ENCODE measurements at regions not wholly inside any gene's neighbourhood (a gene's known extent, or its start where the extent isn't known, plus 50 kb on each side); places are given as distances from the start of the nearest gene placed in this dataset.

- H3K4me3 ChIP-seq (ENCODE audit: insufficient read depth, low read depth, low read length): no peak overlapping the region
- H4K20me1 ChIP-seq (ENCODE audit: insufficient read depth, low read length): no peaks in the 10 kb centered on the region
- no peak overlapping the region for H3K56ac ChIP-seq (ENCODE audit: extremely low read depth, insufficient read depth, low read length)
- WGBS, 2 experiments (ENCODE audit: extremely low coverage in 2 of 2, insufficient read length in 1 of 2): no CpG with 5 or more reads among the region's 1 CpG
- ChIA-PET POLR2A (ENCODE audit: unreplicated experiment) (no interaction called here), CTCF (no interaction called here)
- H2AFZ ChIP-seq (replicated peaks; ENCODE audit: low read length, poor library complexity): no peak overlapping the region
- intact Hi-C loops (cut with micrococcal nuclease): no loop called here
- no peaks in the 10 kb centered on the region for H3K27me3 ChIP-seq (ENCODE audit: control insufficient read depth, insufficient read depth, low read length)
- H2BK5ac ChIP-seq (ENCODE audit: low read depth, low read length, poor library complexity, severe bottlenecking): no peak overlapping the region
- no peak overlapping the region for H4K5ac ChIP-seq (ENCODE audit: low read depth, low read length)
- H3K27ac ChIP-seq (ENCODE audit: insufficient read depth, low read length): no peak overlapping the region
- no peak overlapping the region for H2BK15ac ChIP-seq (ENCODE audit: low read depth, low read length)
- no TSS peak for BruUV-seq (replicated peaks)
- no peak for ATAC-seq (ENCODE audit: low read depth)
- H3K79me1 ChIP-seq (ENCODE audit: low read depth in 1 of 2, low read length in 2 of 2): no peaks in the 10 kb centered on the region
- no peak overlapping the region for H3K23ac ChIP-seq (ENCODE audit: low read depth, low read length)
- no peak overlapping the region for H2AK5ac ChIP-seq (ENCODE audit: low read depth, low read length)
- H3K36me3 ChIP-seq (ENCODE audit: control insufficient read depth, insufficient read depth, low read length): no peaks in the 10 kb centered on the region
- in situ Hi-C loops (cut with MboI; ENCODE audit: low sequenced_read_pairs): no loop called here
- H2AK9ac ChIP-seq (replicated peaks; ENCODE audit: low read depth, low read length, poor library complexity): no peak overlapping the region
- H3K4me2 ChIP-seq (ENCODE audit: low read depth, low read length): no peak overlapping the region
- no peak overlapping the region for H3K18ac ChIP-seq (ENCODE audit: low read depth, low read length)
- TF ChIP-seq FOS (IDR thresholded peaks at IDR 0.05; ENCODE audit: low read depth, low read length) (no peak), MAFK (IDR thresholded peaks at IDR 0.05; ENCODE audit: low read depth, low read length) (no peak), SMC3 (IDR thresholded peaks at IDR 0.05; ENCODE audit: low read depth, low read length) (no peak), USF2 (IDR thresholded peaks at IDR 0.05; ENCODE audit: low read depth, low read length) (no peak), MAZ (IDR thresholded peaks at IDR 0.05; ENCODE audit: borderline replicate concordance, low read depth, low read length) (no peak), RFX5 (IDR thresholded peaks at IDR 0.05; ENCODE audit: low read depth, low read length) (no peak), BHLHE40 (IDR thresholded peaks at IDR 0.05; ENCODE audit: low read depth, low read length) (no peak), RCOR1 (IDR thresholded peaks at IDR 0.05; ENCODE audit: insufficient replicate concordance, low read length) (no peak), CEBPB (IDR thresholded peaks at IDR 0.05; ENCODE audit: low read depth, low read length) (no peak)
- TF ChIP-seq, protein P1, sequence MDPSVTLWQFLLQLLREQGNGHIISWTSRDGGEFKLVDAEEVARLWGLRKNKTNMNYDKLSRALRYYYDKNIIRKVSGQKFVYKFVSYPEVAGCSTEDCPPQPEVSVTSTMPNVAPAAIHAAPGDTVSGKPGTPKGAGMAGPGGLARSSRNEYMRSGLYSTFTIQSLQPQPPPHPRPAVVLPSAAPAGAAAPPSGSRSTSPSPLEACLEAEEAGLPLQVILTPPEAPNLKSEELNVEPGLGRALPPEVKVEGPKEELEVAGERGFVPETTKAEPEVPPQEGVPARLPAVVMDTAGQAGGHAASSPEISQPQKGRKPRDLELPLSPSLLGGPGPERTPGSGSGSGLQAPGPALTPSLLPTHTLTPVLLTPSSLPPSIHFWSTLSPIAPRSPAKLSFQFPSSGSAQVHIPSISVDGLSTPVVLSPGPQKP (IDR thresholded peaks at IDR 0.05; ENCODE audit: borderline replicate concordance, low read depth, low read length): no peak
- H2BK120ac ChIP-seq (ENCODE audit: low read depth, low read length): no peak overlapping the region
- H3K4ac ChIP-seq (ENCODE audit: low read depth, low read length): no peak overlapping the region
- dilution Hi-C loops (cut with HindIII; ENCODE audit: low sequenced_read_pairs, unreplicated experiment): no loop called here
- H3K9ac ChIP-seq (ENCODE audit: low read depth, low read length): no peak overlapping the region
- no peak overlapping the region for H4K91ac ChIP-seq (ENCODE audit: insufficient read depth, low read depth, low read length)
- H3K9me1 ChIP-seq (ENCODE audit: insufficient read depth, low read length): no peaks in the 10 kb centered on the region
- H3K9me3 ChIP-seq (ENCODE audit: control insufficient read depth, insufficient read depth, low read length): peaks cover 12% of the 10 kb centered on the region; the same call in 1 of the 2 replicates
- no peaks in the 10 kb centered on the region for H3K4me1 ChIP-seq (ENCODE audit: control insufficient read depth, insufficient read depth, low read length)
- DNase-seq: no peak
- no peak overlapping the region for H4K8ac ChIP-seq (ENCODE audit: low read depth in 2 of 2, low read length in 2 of 2)
- no peak overlapping the region for H2BK20ac ChIP-seq (ENCODE audit: low read depth, low read length)
- no peak overlapping the region for H3K14ac ChIP-seq (replicated peaks; ENCODE audit: low read depth, low read length)
These were observed 340.2 kb upstream of the CHD6 start for GRCh38 chr20:41958391-41958790.
